Uterus (tissue), 3 donors: ENCODE measurements at regions not wholly inside any gene's neighbourhood (a gene's known extent, or its start where the extent isn't known, plus 50 kb on each side); places are given as distances from the start of the nearest gene placed in this dataset.

Experiments
- DNase-seq, 2 donors: peaks; one replicate each; pipeline ENCODE4 v3.0.0-alpha.2; 2019 to 2020
- H3K27ac ChIP-seq, 2 donors: fragments of 200-600 bp; sonication (generic); 1 replicate in 1 of 2; 2 replicates in 1 of 2; pipeline ENCODE4 v1.5.1; 2016 to 2018
- H3K27me3 ChIP-seq, 2 donors: fragments of 200-600 bp; sonication (generic); one replicate each; pipeline ENCODE4 v1.5.1; 2018 to 2019; ENCODE audit warnings: control low read depth in 1 of 2
- H3K36me3 ChIP-seq, 2 donors: fragments of 200-600 bp; sonication (generic); one replicate each; pipeline ENCODE4 v1.5.1; 2019; ENCODE audit warnings: control low read depth in 1 of 2
- H3K4me1 ChIP-seq, 2 donors: fragments of 200-600 bp; sonication (generic); one replicate each; pipeline ENCODE4 v1.5.1; 2018 to 2019; ENCODE audit warnings: control low read depth in 1 of 2
- H3K4me3 ChIP-seq, 2 donors: fragments of 200-600 bp; sonication (generic); 1 replicate in 1 of 2; 2 replicates in 1 of 2; pipeline ENCODE4 v1.5.1; 2018 to 2019; ENCODE audit warnings: mild to moderate bottlenecking in 1 of 2
- H3K9me3 ChIP-seq, 2 donors: fragments of 200-600 bp; sonication (generic); one replicate each; pipeline ENCODE4 v1.5.1; 2019; ENCODE audit warnings: control low read depth in 1 of 2
- POLR2A ChIP-seq, 2 donors: fragments of 450-650 bp; IDR thresholded peaks; one replicate each; pipeline ENCODE4 v1.6.1; 2016; ENCODE audit warnings: antibody characterized with exemption in 2 of 2, mild to moderate bottlenecking in 1 of 2, moderate library complexity in 1 of 2
- intact Hi-C: fragments of 100-400 bp; cut with DNase I; formaldehyde crosslinking; loops from one replicate; pipeline ENCODE4 v1.15.1; 2023; ENCODE audit warnings: low total_unique reads
- TF ChIP-seq, protein P1 (sequence below), 4 experiments: fragments of 200-600 bp in 2 of 4; fragments of 450-650 bp in 2 of 4; sonication (generic) in 2 of 4; IDR thresholded peaks; one replicate each; pipeline ENCODE4 v1.5.1; 2016 to 2019; ENCODE audit warnings: antibody characterized with exemption in 4 of 4, mild to moderate bottlenecking in 2 of 4, moderate library complexity in 1 of 4
- donor health status: DM: yes; HTN: yes; CAD: no.

DNA sequence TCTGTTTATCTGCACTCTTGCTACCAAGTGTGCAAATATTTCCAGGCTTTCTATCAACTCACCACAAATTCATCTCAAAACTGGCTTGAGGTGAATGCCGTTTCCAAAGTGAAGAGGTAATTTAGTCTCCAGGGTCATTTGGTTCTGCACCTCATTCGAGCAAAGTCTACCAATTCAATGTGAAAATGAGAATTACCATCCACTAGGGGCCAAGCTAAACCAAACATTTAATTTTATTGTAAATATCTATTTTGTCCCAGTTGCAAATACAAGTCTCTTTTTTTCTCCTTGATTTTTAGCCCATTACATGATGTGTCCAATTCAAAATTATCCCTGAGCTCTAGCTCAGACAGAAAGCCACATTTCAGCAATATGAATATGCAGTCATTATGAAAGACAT is 152.3 kb upstream of the PTBP2 start:
- DNase-seq = no peak
- no peak for TF ChIP-seq POLR2A (IDR thresholded peaks at IDR 0.05)
- TF ChIP-seq, protein P1, sequence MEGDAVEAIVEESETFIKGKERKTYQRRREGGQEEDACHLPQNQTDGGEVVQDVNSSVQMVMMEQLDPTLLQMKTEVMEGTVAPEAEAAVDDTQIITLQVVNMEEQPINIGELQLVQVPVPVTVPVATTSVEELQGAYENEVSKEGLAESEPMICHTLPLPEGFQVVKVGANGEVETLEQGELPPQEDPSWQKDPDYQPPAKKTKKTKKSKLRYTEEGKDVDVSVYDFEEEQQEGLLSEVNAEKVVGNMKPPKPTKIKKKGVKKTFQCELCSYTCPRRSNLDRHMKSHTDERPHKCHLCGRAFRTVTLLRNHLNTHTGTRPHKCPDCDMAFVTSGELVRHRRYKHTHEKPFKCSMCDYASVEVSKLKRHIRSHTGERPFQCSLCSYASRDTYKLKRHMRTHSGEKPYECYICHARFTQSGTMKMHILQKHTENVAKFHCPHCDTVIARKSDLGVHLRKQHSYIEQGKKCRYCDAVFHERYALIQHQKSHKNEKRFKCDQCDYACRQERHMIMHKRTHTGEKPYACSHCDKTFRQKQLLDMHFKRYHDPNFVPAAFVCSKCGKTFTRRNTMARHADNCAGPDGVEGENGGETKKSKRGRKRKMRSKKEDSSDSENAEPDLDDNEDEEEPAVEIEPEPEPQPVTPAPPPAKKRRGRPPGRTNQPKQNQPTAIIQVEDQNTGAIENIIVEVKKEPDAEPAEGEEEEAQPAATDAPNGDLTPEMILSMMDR (IDR thresholded peaks at IDR 0.05) = no peak

DNA sequence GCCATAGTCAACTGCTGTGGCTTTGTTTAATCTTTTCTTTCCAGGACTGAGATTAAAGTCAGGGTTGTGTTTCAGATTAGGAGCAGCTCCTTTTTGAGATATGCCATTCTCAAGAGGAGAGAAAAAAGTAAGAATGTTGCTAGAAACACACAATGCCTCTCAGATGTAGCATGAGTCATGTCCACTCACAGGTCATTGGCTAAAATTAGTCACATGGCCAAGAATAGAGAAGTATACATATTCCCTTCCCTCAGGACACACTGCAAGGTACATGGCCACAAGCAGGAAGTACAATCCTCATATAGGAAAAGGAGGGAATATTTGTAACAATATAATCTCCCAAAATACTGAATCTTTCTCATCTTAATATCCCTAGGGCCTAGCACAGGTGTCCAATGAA is 141.9 kb upstream of the PTBP2 start:
- Histone ChIP-seq H3K9me3 (no peaks in the 10 kb centered on the region), H3K27me3 (no peaks in the 10 kb centered on the region), H3K4me3 (no peak overlapping the region), H3K27ac (no peak overlapping the region), H3K36me3 (no peaks in the 10 kb centered on the region), H3K4me1 (no peaks in the 10 kb centered on the region)
- no peak for TF ChIP-seq POLR2A (IDR thresholded peaks at IDR 0.05)
- TF ChIP-seq, protein P1 (IDR thresholded peaks at IDR 0.05) = no peak
- no peak for DNase-seq
- intact Hi-C loops = no loop called here

More for the DNA sequence above, 152.3 kb upstream of the PTBP2 start:
- no peaks in the 10 kb centered on the region for H3K36me3 ChIP-seq
- no peaks in the 10 kb centered on the region for H3K4me1 ChIP-seq
- no peaks in the 10 kb centered on the region for H3K27me3 ChIP-seq
- intact Hi-C loops = no loop called here
- no peaks in the 10 kb centered on the region for H3K9me3 ChIP-seq
- H3K4me3 ChIP-seq = no peak overlapping the region
- H3K27ac ChIP-seq = no peak overlapping the region

DNA sequence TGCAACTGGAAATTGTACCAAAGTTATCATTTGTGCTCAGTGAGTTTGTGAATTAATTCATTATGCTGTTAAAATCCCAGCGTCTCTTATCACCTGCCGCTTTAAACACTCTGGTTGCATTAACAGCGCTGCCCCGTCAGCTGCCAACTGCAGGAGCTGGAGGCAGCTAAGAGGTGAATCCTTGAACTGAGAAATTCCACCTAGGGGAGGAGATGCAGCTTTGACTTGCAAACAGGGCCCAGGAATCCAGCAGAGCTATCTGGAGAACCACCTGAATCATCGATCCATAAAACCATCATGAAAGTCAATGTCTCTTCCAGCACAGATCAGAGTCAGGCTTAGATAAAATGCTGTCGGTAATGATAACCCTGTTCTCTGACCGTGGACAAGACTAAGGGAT is 140.7 kb upstream of the PTBP2 start:
- H3K27ac ChIP-seq = no peak overlapping the region
- intact Hi-C loops = no loop called here
- no peak for DNase-seq
- no peak overlapping the region for H3K4me3 ChIP-seq
- no peaks in the 10 kb centered on the region for H3K4me1 ChIP-seq
- H3K36me3 ChIP-seq = no peaks in the 10 kb centered on the region
- no peaks in the 10 kb centered on the region for H3K27me3 ChIP-seq
- no peaks in the 10 kb centered on the region for H3K9me3 ChIP-seq
- TF ChIP-seq, protein P1 (IDR thresholded peaks at IDR 0.05) = no peak
- no peak for TF ChIP-seq POLR2A (IDR thresholded peaks at IDR 0.05)

DNA sequence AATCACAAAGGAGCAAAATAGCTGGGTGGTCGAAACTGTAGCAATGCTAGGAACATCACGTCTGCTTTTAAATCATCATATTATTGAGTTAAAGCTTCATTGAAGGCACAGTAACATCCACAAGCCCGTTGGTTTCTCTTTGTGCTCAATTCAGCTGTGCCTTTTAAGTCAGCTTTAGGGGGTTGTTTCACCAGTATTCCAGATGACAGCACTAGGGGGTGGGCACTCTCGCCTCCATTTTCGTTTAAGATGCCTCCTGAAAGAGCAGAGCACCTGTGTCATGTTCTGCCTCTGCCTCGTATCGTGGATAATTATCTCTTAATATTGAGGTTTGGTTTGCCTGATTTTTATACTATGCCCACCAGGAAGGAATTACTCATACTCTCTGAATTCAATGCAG is 139.8 kb upstream of the PTBP2 start:
- Histone ChIP-seq H3K36me3 (no peaks in the 10 kb centered on the region), H3K4me1 (no peaks in the 10 kb centered on the region), H3K27ac (no peak overlapping the region), H3K9me3 (no peaks in the 10 kb centered on the region), H3K4me3 (no peak overlapping the region), H3K27me3 (no peaks in the 10 kb centered on the region)
- intact Hi-C loops = no loop called here
- TF ChIP-seq POLR2A (IDR thresholded peaks at IDR 0.05) = no peak
- TF ChIP-seq, protein P1 (IDR thresholded peaks at IDR 0.05) = no peak
- no peak for DNase-seq

DNA sequence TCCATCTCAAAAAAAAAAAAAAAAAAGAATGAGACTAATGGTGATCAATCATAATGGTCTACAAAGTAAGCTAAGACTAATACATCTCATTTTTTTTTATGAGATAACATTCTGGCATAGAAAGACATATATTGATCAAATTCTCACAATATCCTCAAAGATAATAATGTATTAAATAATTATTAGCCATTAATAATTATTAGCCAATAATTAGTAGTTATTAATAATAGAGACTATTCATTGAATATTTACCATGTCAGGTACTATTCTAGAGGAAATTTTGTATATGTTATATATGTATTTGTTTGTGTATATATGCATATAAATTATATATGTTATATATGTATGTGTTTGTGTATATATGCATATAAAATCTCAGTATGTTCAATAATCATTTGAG is 137.7 kb upstream of the PTBP2 start:
- no peaks in the 10 kb centered on the region for H3K36me3 ChIP-seq
- H3K27me3 ChIP-seq = no peaks in the 10 kb centered on the region
- no peak overlapping the region for H3K4me3 ChIP-seq
- no peak for DNase-seq
- H3K27ac ChIP-seq = no peak overlapping the region
- intact Hi-C loops = no loop called here
- H3K4me1 ChIP-seq = no peaks in the 10 kb centered on the region
- no peak for TF ChIP-seq POLR2A (IDR thresholded peaks at IDR 0.05)
- TF ChIP-seq, protein P1 (IDR thresholded peaks at IDR 0.05) = no peak
- H3K9me3 ChIP-seq = no peaks in the 10 kb centered on the region
